ENCODE measurements at regions not wholly inside any gene's neighbourhood (a gene's known extent, or its start where the extent isn't known, plus 50 kb on each side); places are given as distances from the start of the nearest gene placed in this dataset.

- TF ChIP-seq, protein P1, sequence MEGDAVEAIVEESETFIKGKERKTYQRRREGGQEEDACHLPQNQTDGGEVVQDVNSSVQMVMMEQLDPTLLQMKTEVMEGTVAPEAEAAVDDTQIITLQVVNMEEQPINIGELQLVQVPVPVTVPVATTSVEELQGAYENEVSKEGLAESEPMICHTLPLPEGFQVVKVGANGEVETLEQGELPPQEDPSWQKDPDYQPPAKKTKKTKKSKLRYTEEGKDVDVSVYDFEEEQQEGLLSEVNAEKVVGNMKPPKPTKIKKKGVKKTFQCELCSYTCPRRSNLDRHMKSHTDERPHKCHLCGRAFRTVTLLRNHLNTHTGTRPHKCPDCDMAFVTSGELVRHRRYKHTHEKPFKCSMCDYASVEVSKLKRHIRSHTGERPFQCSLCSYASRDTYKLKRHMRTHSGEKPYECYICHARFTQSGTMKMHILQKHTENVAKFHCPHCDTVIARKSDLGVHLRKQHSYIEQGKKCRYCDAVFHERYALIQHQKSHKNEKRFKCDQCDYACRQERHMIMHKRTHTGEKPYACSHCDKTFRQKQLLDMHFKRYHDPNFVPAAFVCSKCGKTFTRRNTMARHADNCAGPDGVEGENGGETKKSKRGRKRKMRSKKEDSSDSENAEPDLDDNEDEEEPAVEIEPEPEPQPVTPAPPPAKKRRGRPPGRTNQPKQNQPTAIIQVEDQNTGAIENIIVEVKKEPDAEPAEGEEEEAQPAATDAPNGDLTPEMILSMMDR (IDR thresholded peaks at IDR 0.05; ENCODE audit: low read depth, low read length, poor library complexity, severe bottlenecking) = no peak
- no peak for TF ChIP-seq EZH2phosphoT487 (IDR thresholded peaks at IDR 0.05; ENCODE audit: borderline replicate concordance, low read length)
- no peaks in the 10 kb centered on the region for H3K9me3 ChIP-seq (ENCODE audit: control insufficient read depth, insufficient read depth, low read length)
- no peak overlapping the region for H3K4me3 ChIP-seq (ENCODE audit: low read length)
- no peak overlapping the region for H3K27ac ChIP-seq (ENCODE audit: low read depth, low read length)
- H3F3A ChIP-seq (ENCODE audit: control insufficient read depth, insufficient read depth) = no peaks in the 10 kb centered on the region
- peaks cover 11% of the 10 kb centered on the region for H3K4me1 ChIP-seq (ENCODE audit: control insufficient read depth, low read length)
- H3K79me2 ChIP-seq (ENCODE audit: control insufficient read depth, low read length) = no peaks in the 10 kb centered on the region
- H3K4me2 ChIP-seq (ENCODE audit: low read length) = no peak overlapping the region
- H3K36me3 ChIP-seq (ENCODE audit: control insufficient read depth, low read length) = no peaks in the 10 kb centered on the region
- H3K9me2 ChIP-seq (replicated peaks; ENCODE audit: control insufficient read depth, low read length) = no peaks in the 10 kb centered on the region
- H4K20me1 ChIP-seq (ENCODE audit: control insufficient read depth, insufficient read depth, low read depth, low read length) = no peaks in the 10 kb centered on the region
- H3K27me3 ChIP-seq (ENCODE audit: control insufficient read depth, low read length) = no peaks in the 10 kb centered on the region; the same call in 1 of the 2 replicates
Measured at GRCh38 chr10:3898821-3899220, 113.8 kb upstream of the KLF6 start.

GRCh38 chr10:3897156-3897555 lies 112.1 kb upstream of the KLF6 start:
- peaks cover 2% of the 10 kb centered on the region; the same call in 1 of the 2 replicates for H3K27me3 ChIP-seq (ENCODE audit: control insufficient read depth, low read length)
- H3F3A ChIP-seq (ENCODE audit: control insufficient read depth, insufficient read depth) = no peaks in the 10 kb centered on the region
- H3K4me1 ChIP-seq (ENCODE audit: control insufficient read depth, low read length) = peaks cover 2% of the 10 kb centered on the region
- H3K27ac ChIP-seq (ENCODE audit: low read depth, low read length) = no peak overlapping the region
- H4K20me1 ChIP-seq (ENCODE audit: control insufficient read depth, insufficient read depth, low read depth, low read length) = no peaks in the 10 kb centered on the region
- H3K79me2 ChIP-seq (ENCODE audit: control insufficient read depth, low read length) = no peaks in the 10 kb centered on the region
- no peak overlapping the region for H3K4me2 ChIP-seq (ENCODE audit: low read length)
- no peaks in the 10 kb centered on the region for H3K9me3 ChIP-seq (ENCODE audit: control insufficient read depth, insufficient read depth, low read length)
- H3K4me3 ChIP-seq (ENCODE audit: low read length) = no peak overlapping the region
- no peaks in the 10 kb centered on the region for H3K36me3 ChIP-seq (ENCODE audit: control insufficient read depth, low read length)
- no peak for TF ChIP-seq EZH2phosphoT487 (IDR thresholded peaks at IDR 0.05; ENCODE audit: borderline replicate concordance, low read length)
- TF ChIP-seq, protein P1 (IDR thresholded peaks at IDR 0.05; ENCODE audit: low read depth, low read length, poor library complexity, severe bottlenecking) = no peak
- H3K9me2 ChIP-seq (replicated peaks; ENCODE audit: control insufficient read depth, low read length) = no peaks in the 10 kb centered on the region

- H3K27me3 ChIP-seq (ENCODE audit: control insufficient read depth, low read length) = peaks cover 6% of the 10 kb centered on the region; the same call in 1 of the 2 replicates
- no peaks in the 10 kb centered on the region for H3K79me2 ChIP-seq (ENCODE audit: control insufficient read depth, low read length)
- H3K27ac ChIP-seq (ENCODE audit: low read depth, low read length) = no peak overlapping the region
- no peak overlapping the region for H3K4me3 ChIP-seq (ENCODE audit: low read length)
- H3K4me1 ChIP-seq (ENCODE audit: control insufficient read depth, low read length) = no peaks in the 10 kb centered on the region
- no peaks in the 10 kb centered on the region for H3K9me3 ChIP-seq (ENCODE audit: control insufficient read depth, insufficient read depth, low read length)
- H3K4me2 ChIP-seq (ENCODE audit: low read length) = no peak overlapping the region
- H4K20me1 ChIP-seq (ENCODE audit: control insufficient read depth, insufficient read depth, low read depth, low read length) = no peaks in the 10 kb centered on the region
- no peaks in the 10 kb centered on the region for H3K9me2 ChIP-seq (replicated peaks; ENCODE audit: control insufficient read depth, low read length)
- H3F3A ChIP-seq (ENCODE audit: control insufficient read depth, insufficient read depth) = no peaks in the 10 kb centered on the region
- no peak for TF ChIP-seq EZH2phosphoT487 (IDR thresholded peaks at IDR 0.05; ENCODE audit: borderline replicate concordance, low read length)
- TF ChIP-seq, protein P1 (IDR thresholded peaks at IDR 0.05; ENCODE audit: low read depth, low read length, poor library complexity, severe bottlenecking) = no peak
- no peaks in the 10 kb centered on the region for H3K36me3 ChIP-seq (ENCODE audit: control insufficient read depth, low read length)
Measured at GRCh38 chr10:3896161-3896560, 111.2 kb upstream of the KLF6 start.
